Lung (tissue), 11 donors: ENCODE measurements at regions not wholly inside any gene's neighbourhood (a gene's known extent, or its start where the extent isn't known, plus 50 kb on each side); places are given as distances from the start of the nearest gene placed in this dataset.

ENCODE experiments used
- ATAC-seq: fragments of 200-7000 bp; cut with Tn5 transposase; one replicate; pipeline ENCODE4 v1.9.1; 2020; ENCODE audit warnings: moderate number of reproducible peaks; ENCODE audit not compliant: insufficient read depth, low FRiP score
- DNase-seq, 3 donors: peaks; one replicate each; pipeline ENCODE4 v3.0.0-alpha.2; 2013 to 2017
- H3K27ac ChIP-seq, 2 donors: one replicate each; pipeline ENCODE4 v1.5.1; 2013; ENCODE audit warnings: mild to moderate bottlenecking in 2 of 2, moderate library complexity in 2 of 2, control low read depth in 1 of 2, inconsistent platforms in 1 of 2, low read depth in 1 of 2, low read length in 1 of 2
- H3K27me3 ChIP-seq, 3 donors: one replicate each; pipeline ENCODE4 v1.5.1; 2013; ENCODE audit warnings: low read length in 2 of 3; ENCODE audit not compliant: control insufficient read depth in 3 of 3, insufficient read depth in 3 of 3
- H3K36me3 ChIP-seq, 4 donors: one replicate each; pipeline ENCODE4 v1.5.1; 2013; ENCODE audit warnings: low read length in 4 of 4, mild to moderate bottlenecking in 1 of 4, moderate library complexity in 1 of 4; ENCODE audit not compliant: control insufficient read depth in 4 of 4, insufficient read depth in 4 of 4
- H3K4me1 ChIP-seq, 5 donors: one replicate each; pipeline ENCODE4 v1.5.1; 2013; ENCODE audit warnings: low read length in 5 of 5, mild to moderate bottlenecking in 2 of 5, moderate library complexity in 1 of 5; ENCODE audit not compliant: control insufficient read depth in 5 of 5, insufficient read depth in 5 of 5
- H3K4me3 ChIP-seq: one replicate; pipeline ENCODE4 v1.5.1; 2013; ENCODE audit warnings: mild to moderate bottlenecking, control low read depth, moderate library complexity
- H3K9ac ChIP-seq, 2 donors: one replicate each; pipeline ENCODE4 v1.5.1; 2013; ENCODE audit warnings: low read length in 2 of 2, control low read depth in 1 of 2; ENCODE audit not compliant: insufficient read depth in 1 of 2
- H3K9me3 ChIP-seq, 4 donors: one replicate each; pipeline ENCODE4 v1.5.1; 2013; ENCODE audit warnings: low read length in 3 of 4, mild to moderate bottlenecking in 1 of 4, moderate library complexity in 1 of 4; ENCODE audit not compliant: control insufficient read depth in 4 of 4, insufficient read depth in 3 of 4
- WGBS, 2 donors: extraction: QIAGEN DNeasy Blood & Tissue Kit; methylation state at CpG; one replicate each; pipeline ENCODE4 v1.1.7; 2013; 5-methylcytosine and 5-hydroxymethylcytosine counted together
- TF ChIP-seq, protein P1 (sequence below): IDR thresholded peaks from 2 replicates; pipeline ENCODE4 v1.5.1; 2012; ENCODE audit warnings: mild to moderate bottlenecking; ENCODE audit errors: control extremely low read depth, extremely low read depth
- donor health status: control.
- donor health status: control.
- donor health status: Bipolar disorder and iron deficiency.
- donor health status: healthy.
- donor health status: DM: yes; HTN: yes; CAD: no.

DNA sequence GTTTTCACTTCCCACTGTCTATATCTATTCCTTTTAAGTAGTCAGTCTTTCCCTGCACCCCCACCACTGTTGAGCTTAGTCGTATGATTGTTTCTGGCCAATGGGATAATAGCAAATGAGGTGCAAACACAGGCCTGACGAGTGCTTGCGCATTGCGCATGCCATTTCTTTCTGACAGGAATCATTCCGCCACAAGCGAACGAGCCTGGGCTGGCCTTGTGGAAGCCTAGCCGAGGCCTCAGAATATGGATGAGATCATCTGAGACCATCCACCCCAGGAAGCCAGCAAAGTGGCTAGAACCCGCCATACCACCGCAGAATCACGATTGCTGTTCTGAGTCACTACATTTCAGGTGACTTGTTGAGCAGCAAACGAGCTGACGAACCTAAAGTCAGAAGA lies 52.2 kb upstream of the PRL start:
- 95 to 96% methylated on average over 13 of the region's 13 CpGs for WGBS, 2 donors

DNA sequence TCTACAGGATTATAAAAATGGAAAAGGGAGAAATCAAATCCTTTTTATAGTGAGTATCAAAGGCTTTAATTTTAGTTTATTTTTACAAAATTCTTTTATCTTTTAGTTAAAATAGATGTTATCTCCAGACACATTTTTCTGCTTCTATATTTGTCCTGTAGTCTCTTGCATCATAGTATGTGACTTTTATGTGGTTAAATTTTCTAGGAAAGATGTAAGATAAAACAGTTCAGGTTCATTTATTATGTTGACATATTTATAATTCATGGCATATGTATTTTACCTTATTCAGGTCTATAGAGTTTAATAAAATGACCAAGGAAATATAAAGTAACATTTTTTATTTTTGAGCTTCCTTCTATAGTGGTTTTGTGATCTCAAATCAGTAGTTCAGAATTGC lies 52.7 kb upstream of the PRL start:
- no peak for DNase-seq
- H3K9ac ChIP-seq = no peak overlapping the region
- no peaks in the 10 kb centered on the region for H3K27me3 ChIP-seq
- no peaks in the 10 kb centered on the region for H3K9me3 ChIP-seq
- no peak overlapping the region for H3K4me3 ChIP-seq
- H3K4me1 ChIP-seq = peaks cover 0 to 13% (median 0%) of the 10 kb centered on the region in 5 donors
- no peak overlapping the region for H3K27ac ChIP-seq
- no peaks in the 10 kb centered on the region for H3K36me3 ChIP-seq
- TF ChIP-seq, protein P1, sequence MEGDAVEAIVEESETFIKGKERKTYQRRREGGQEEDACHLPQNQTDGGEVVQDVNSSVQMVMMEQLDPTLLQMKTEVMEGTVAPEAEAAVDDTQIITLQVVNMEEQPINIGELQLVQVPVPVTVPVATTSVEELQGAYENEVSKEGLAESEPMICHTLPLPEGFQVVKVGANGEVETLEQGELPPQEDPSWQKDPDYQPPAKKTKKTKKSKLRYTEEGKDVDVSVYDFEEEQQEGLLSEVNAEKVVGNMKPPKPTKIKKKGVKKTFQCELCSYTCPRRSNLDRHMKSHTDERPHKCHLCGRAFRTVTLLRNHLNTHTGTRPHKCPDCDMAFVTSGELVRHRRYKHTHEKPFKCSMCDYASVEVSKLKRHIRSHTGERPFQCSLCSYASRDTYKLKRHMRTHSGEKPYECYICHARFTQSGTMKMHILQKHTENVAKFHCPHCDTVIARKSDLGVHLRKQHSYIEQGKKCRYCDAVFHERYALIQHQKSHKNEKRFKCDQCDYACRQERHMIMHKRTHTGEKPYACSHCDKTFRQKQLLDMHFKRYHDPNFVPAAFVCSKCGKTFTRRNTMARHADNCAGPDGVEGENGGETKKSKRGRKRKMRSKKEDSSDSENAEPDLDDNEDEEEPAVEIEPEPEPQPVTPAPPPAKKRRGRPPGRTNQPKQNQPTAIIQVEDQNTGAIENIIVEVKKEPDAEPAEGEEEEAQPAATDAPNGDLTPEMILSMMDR = no peak
- no peak for ATAC-seq

More for the DNA sequence above, 52.2 kb upstream of the PRL start:
- no peak overlapping the region for H3K4me3 ChIP-seq
- TF ChIP-seq, protein P1 = no peak
- no peaks in the 10 kb centered on the region for H3K9me3 ChIP-seq
- no peak overlapping the region for H3K27ac ChIP-seq
- H3K4me1 ChIP-seq = peaks cover 0 to 13% (median 0%) of the 10 kb centered on the region in 5 donors
- no peaks in the 10 kb centered on the region for H3K27me3 ChIP-seq
- ATAC-seq (no peak), DNase-seq (no peak)
- no peaks in the 10 kb centered on the region for H3K36me3 ChIP-seq
- H3K9ac ChIP-seq = no peak overlapping the region

DNA sequence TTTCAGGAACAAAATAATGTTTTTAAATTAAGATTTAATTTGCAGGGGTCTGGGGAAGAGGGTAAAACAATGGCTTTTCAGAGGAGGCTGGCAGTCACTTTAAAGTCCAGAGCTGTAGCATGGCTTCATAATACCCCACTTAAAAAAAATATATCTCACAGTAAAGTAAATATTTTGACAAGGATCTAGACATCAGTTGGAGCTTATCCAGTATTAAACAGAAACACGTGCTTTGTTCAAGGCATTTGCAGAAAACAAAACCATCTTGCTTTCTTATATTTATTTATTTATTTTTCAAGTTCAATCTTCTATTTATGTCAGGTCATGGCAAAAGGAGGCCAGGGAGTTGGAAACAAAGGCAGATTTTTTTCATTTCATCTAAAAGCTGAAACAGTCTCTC lies 53.3 kb upstream of the PRL start:
- H3K4me3 ChIP-seq = no peak overlapping the region
- 42 to 61% methylated on average over 1 of the region's 1 CpG for WGBS, 2 donors
- no peaks in the 10 kb centered on the region for H3K9me3 ChIP-seq
- no peak for ATAC-seq
- H3K27ac ChIP-seq = no peak overlapping the region
- TF ChIP-seq, protein P1 = no peak
- H3K9ac ChIP-seq = no peak overlapping the region
- DNase-seq = peak in 2 of 3 donors; percentile 74 to 75
- H3K4me1 ChIP-seq = peaks cover 0 to 13% (median 0%) of the 10 kb centered on the region in 5 donors
- no peaks in the 10 kb centered on the region for H3K36me3 ChIP-seq
- H3K27me3 ChIP-seq = no peaks in the 10 kb centered on the region

DNA sequence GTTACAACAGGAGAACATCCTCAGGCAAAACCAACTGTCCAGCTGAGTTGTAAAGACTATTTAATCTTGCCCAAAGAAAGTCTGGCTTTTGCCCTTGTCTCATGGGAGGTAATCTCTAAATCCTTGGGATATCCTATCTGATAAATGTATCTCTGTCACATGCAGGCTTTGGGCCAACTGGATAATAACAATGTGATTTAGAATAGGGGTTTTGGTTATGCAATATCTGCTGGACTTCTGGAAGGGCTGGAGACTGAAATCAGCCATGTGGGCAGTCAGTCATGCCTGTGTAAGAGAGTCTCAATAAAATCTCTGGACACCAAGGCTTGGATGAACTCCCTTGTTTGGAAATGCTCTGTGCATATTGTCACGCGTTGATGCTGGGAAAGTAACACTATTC lies 56.3 kb upstream of the PRL start:
- DNase-seq = peak in 2 of 3 donors; percentile 49 to 69
- Histone ChIP-seq H3K27me3 (no peaks in the 10 kb centered on the region), H3K4me1 (peaks cover 0 to 13% (median 0%) of the 10 kb centered on the region in 5 donors), H3K27ac (no peak overlapping the region), H3K9me3 (no peaks in the 10 kb centered on the region), H3K9ac (no peak overlapping the region), H3K36me3 (no peaks in the 10 kb centered on the region), H3K4me3 (no peak overlapping the region)
- TF ChIP-seq, protein P1 = no peak
- no peak for ATAC-seq
- WGBS, 2 donors = 89 to 91% methylated on average over 2 of the region's 2 CpGs
